Sigmoid colon (tissue), 6 donors: ENCODE measurements at regions not wholly inside any gene's neighbourhood (a gene's known extent, or its start where the extent isn't known, plus 50 kb on each side); places are given as distances from the start of the nearest gene placed in this dataset.

Source experiments
- DNase-seq: peaks from one replicate; pipeline ENCODE4 v3.0.0-alpha.2; 2019
- H3K27ac ChIP-seq, 4 donors: fragments of 200-600 bp; sonication (generic); one replicate each; pipeline ENCODE4 v1.5.1; 2016 to 2019; ENCODE audit warnings: mild to moderate bottlenecking in 1 of 4
- H3K27me3 ChIP-seq, 3 donors: fragments of 200-600 bp; sonication (generic); one replicate each; pipeline ENCODE4 v1.5.1; 2019; ENCODE audit warnings: mild to moderate bottlenecking in 1 of 3
- H3K36me3 ChIP-seq, 4 donors: fragments of 200-600 bp; sonication (generic); one replicate each; pipeline ENCODE4 v1.5.1; 2016 to 2019
- H3K4me1 ChIP-seq, 4 donors: fragments of 200-600 bp; sonication (generic); one replicate each; pipeline ENCODE4 v1.5.1; 2017 to 2019
- H3K4me3 ChIP-seq, 4 donors: fragments of 200-600 bp; sonication (generic); one replicate each; pipeline ENCODE4 v1.5.1; 2017 to 2019; ENCODE audit warnings: mild to moderate bottlenecking in 2 of 4, moderate library complexity in 1 of 4
- H3K9me3 ChIP-seq, 4 donors: fragments of 200-600 bp in 3 of 4; sonication (generic) in 3 of 4; one replicate each; pipeline versions ENCODE4 v1.5.1 to v1.6.1; 2013 to 2019
- EP300 ChIP-seq, 4 donors: sonication (generic); formaldehyde crosslinking; IDR thresholded peaks; one replicate each; pipeline ENCODE4 v1.6.1; 2017; ENCODE audit warnings: antibody characterized with exemption in 4 of 4
- POLR2A ChIP-seq, 2 donors: fragments of 450-650 bp; IDR thresholded peaks; one replicate each; pipeline ENCODE4 v1.6.1; 2016; ENCODE audit warnings: antibody characterized with exemption in 2 of 2, mild to moderate bottlenecking in 2 of 2, moderate library complexity in 2 of 2
- POLR2AphosphoS5 ChIP-seq, 4 donors: sonication (generic); formaldehyde crosslinking; IDR thresholded peaks; one replicate each; pipeline ENCODE4 v1.6.1; 2017; ENCODE audit warnings: antibody characterized with exemption in 4 of 4
- WGBS, 2 donors: extraction: QIAGEN DNeasy Blood & Tissue Kit; methylation state at CpG; one replicate each; pipeline ENCODE4 v1.1.7; 2013; 5-methylcytosine and 5-hydroxymethylcytosine counted together
- intact Hi-C: fragments of 100-400 bp; cut with DNase I; formaldehyde crosslinking; loops from one replicate; pipeline ENCODE4 v1.15.1; 2023
- TF ChIP-seq, protein P1 (sequence below), 4 experiments: fragments of 450-650 bp in 3 of 4; fragments of 200-600 bp in 1 of 4; IDR thresholded peaks; one replicate each; pipeline ENCODE4 v1.5.1; 2016 to 2019; ENCODE audit warnings: antibody characterized with exemption in 4 of 4, mild to moderate bottlenecking in 3 of 4, moderate library complexity in 2 of 4
- donor health status: healthy with polysubstance abuse.
- donor health status: healthy.

DNA sequence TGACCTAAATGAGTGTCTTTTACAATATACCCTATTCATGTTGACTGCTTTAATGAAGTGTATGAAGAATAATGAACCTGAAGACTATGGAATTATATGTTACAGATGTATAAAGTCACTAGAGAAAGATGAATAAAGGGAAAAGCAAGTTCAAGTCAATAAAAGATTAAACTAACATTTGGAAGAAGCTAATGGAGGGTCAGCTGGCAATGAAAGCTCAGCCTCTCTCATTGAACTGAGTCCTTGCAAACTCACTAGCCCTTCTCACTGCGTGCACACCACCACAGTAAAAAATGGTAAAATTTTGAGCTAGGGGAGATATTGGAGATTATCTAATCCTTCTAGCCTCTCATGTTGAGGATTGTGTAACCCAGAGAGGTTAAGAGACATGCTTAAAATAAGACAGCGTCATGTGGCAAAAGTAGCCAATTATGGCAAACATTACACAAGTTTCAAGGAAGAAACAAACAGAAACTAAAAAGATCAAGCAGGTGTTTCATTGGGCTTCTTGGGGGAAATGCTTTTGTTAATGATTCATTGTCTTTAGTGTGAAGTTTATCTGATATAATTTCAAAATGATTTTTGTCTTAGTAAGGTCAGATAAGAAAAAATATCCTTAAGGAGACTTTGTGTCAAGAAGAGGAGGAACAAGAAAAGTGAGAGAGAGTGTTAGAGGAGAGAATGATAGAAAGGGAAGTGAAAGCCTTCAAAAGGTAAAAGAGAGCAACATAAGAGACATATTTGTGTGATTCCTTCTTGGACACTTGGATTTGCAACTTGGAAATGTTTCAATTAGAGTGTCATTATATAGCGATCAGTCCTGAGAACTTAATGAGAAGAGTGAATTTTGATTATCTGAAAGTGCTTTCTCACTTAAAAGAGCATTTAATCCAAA is 893.7 kb upstream of the FAM98A start:
- WGBS, 2 donors: 56 to 88% methylated on average over 3 of the region's 3 CpGs
- Histone ChIP-seq H3K9me3 (no peaks in the 10 kb centered on the region), H3K4me3 (no peak overlapping the region), H3K36me3 (no peaks in the 10 kb centered on the region), H3K4me1 (no peaks in the 10 kb centered on the region), H3K27me3 (no peaks in the 10 kb centered on the region), H3K27ac (no peak overlapping the region)
- TF ChIP-seq, protein P1, sequence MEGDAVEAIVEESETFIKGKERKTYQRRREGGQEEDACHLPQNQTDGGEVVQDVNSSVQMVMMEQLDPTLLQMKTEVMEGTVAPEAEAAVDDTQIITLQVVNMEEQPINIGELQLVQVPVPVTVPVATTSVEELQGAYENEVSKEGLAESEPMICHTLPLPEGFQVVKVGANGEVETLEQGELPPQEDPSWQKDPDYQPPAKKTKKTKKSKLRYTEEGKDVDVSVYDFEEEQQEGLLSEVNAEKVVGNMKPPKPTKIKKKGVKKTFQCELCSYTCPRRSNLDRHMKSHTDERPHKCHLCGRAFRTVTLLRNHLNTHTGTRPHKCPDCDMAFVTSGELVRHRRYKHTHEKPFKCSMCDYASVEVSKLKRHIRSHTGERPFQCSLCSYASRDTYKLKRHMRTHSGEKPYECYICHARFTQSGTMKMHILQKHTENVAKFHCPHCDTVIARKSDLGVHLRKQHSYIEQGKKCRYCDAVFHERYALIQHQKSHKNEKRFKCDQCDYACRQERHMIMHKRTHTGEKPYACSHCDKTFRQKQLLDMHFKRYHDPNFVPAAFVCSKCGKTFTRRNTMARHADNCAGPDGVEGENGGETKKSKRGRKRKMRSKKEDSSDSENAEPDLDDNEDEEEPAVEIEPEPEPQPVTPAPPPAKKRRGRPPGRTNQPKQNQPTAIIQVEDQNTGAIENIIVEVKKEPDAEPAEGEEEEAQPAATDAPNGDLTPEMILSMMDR (IDR thresholded peaks at IDR 0.05): no peak
- intact Hi-C loops: no loop called here
- DNase-seq: no peak

DNA sequence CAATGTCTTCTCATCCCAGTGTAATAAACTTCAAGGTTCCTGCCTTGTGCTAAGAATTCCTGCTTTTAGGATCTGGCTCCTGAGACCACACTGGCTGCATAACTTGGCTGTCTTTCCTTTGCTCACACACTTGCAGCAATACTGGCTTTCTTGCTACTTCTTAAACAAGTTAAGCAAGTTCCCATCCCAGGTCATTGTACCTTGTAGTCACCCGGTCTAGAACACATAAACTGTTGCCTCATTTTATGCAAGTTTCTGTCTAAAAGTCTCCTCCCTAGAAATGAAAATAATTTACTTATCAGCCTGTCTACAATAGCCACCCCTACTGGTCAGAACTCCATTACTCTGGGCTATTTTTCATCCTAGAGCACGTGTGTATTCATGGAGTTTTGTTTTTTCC is 887.9 kb upstream of the FAM98A start:
- whole genome bisulfite sequencing, 2 donors: 52 to 66% methylated on average over 2 of the region's 2 CpGs
- intact Hi-C loops: no loop called here
- H3K9me3 ChIP-seq: no peaks in the 10 kb centered on the region

DNA sequence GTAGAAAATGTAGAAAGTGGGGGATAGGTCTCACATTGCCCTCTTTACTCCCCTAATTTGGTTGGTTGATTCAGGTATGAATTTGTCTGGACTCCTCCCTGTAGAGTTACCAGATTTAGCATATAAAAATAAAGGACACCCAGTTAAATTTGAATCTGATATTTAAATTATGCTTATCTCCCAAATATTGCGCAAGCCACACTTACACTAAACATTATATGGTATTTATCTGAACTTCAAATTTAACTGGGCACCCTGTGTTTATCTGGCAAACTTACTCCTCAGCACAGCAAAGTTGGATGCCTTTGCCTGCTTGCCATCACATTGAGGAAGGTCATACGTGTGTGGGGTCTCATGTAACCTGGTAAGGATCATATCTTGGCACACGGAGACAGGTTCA is 882.4 kb upstream of the FAM98A start:
- no peaks in the 10 kb centered on the region for H3K36me3 ChIP-seq
- no peak overlapping the region for H3K27ac ChIP-seq
- no peak for TF ChIP-seq EP300 (IDR thresholded peaks at IDR 0.05)
- TF ChIP-seq, protein P1 (IDR thresholded peaks at IDR 0.05): no peak
- no peak for TF ChIP-seq POLR2AphosphoS5 (IDR thresholded peaks at IDR 0.05)
- no peak for TF ChIP-seq POLR2A (IDR thresholded peaks at IDR 0.05)
- H3K27me3 ChIP-seq: no peaks in the 10 kb centered on the region
- intact Hi-C loops: no loop called here
- no peaks in the 10 kb centered on the region for H3K9me3 ChIP-seq
- DNase-seq: no peak
- 81 to 88% methylated on average over 3 of the region's 3 CpGs for WGBS, 2 donors
- no peak overlapping the region for H3K4me3 ChIP-seq
- no peaks in the 10 kb centered on the region for H3K4me1 ChIP-seq

More for the DNA sequence above, 887.9 kb upstream of the FAM98A start:
- no peak for DNase-seq
- Histone ChIP-seq H3K27me3 (no peaks in the 10 kb centered on the region), H3K36me3 (no peaks in the 10 kb centered on the region), H3K4me1 (no peaks in the 10 kb centered on the region), H3K27ac (no peak overlapping the region), H3K4me3 (no peak overlapping the region)
- TF ChIP-seq POLR2A (IDR thresholded peaks at IDR 0.05) (no peak), EP300 (IDR thresholded peaks at IDR 0.05) (no peak), POLR2AphosphoS5 (IDR thresholded peaks at IDR 0.05) (no peak)
- TF ChIP-seq, protein P1 (IDR thresholded peaks at IDR 0.05): no peak

DNA sequence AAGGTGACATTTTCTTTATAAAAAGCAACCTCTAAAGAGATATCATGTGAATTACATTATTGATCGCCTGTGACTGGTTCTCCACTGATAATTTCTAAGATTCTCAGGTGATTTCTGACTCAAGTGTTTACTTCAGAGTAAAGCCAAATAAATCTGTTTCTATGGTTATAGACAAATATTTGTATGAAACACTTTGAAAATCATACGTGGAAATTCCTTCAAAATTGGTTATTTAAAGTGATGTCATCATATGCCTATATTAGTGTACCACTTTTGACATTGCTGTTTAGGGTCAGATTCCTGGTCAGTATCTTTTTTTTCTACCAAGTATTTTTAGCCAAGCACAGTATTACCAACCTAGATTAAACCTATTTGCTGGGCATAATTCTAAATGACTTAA is 881.3 kb upstream of the FAM98A start:
- Histone ChIP-seq H3K4me3 (no peak overlapping the region), H3K27ac (no peak overlapping the region), H3K36me3 (no peaks in the 10 kb centered on the region), H3K9me3 (no peaks in the 10 kb centered on the region), H3K27me3 (no peaks in the 10 kb centered on the region), H3K4me1 (no peaks in the 10 kb centered on the region)
- TF ChIP-seq POLR2A (IDR thresholded peaks at IDR 0.05) (no peak), POLR2AphosphoS5 (IDR thresholded peaks at IDR 0.05) (no peak), EP300 (IDR thresholded peaks at IDR 0.05) (no peak)
- TF ChIP-seq, protein P1 (IDR thresholded peaks at IDR 0.05): no peak
- intact Hi-C loops: no loop called here
- no peak for DNase-seq
- WGBS, 2 donors: 60 to 77% methylated on average over 2 of the region's 2 CpGs

DNA sequence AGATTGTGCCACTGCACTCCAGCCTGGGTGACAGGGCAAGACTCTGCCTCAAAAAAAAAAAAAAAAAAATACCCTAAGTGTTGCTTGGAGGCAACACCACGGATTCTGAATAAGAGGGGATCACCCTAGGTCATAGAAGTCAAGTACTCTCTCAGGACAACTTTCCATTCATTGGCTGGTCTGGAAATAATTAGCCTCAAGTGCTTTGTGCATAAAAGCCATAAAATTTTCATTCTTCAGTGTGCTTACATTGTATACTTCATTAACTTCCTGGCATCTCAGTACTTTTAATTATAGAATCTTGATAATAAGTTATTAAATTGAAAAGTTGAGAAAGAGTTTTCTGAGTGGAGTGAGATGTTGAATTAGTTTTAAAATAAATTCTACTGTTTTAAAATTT is 876.1 kb upstream of the FAM98A start:
- no peak for DNase-seq
- no peak overlapping the region for H3K27ac ChIP-seq
- no peaks in the 10 kb centered on the region for H3K4me1 ChIP-seq
- H3K36me3 ChIP-seq: no peaks in the 10 kb centered on the region
- H3K4me3 ChIP-seq: no peak overlapping the region
- H3K27me3 ChIP-seq: no peaks in the 10 kb centered on the region
- H3K9me3 ChIP-seq: peaks cover 0 to 4% (median 0%) of the 10 kb centered on the region in 4 donors
- WGBS, 2 donors: 16 to 26% methylated on average over 1 of the region's 1 CpG
- intact Hi-C loops: no loop called here
- no peak for TF ChIP-seq POLR2A (IDR thresholded peaks at IDR 0.05)
- TF ChIP-seq EP300 (IDR thresholded peaks at IDR 0.05): no peak
- TF ChIP-seq POLR2AphosphoS5 (IDR thresholded peaks at IDR 0.05): no peak
- TF ChIP-seq, protein P1 (IDR thresholded peaks at IDR 0.05): no peak
